HG03175 (cell line): ENCODE measurements at regions not wholly inside any gene's neighbourhood (a gene's known extent, or its start where the extent isn't known, plus 50 kb on each side); places are given as distances from the start of the nearest gene placed in this dataset.
A peak's percentile ranks its signal among the peaks of the same experiment; 100 is the strongest.

Source experiments
- ATAC-seq: cut with Tn5 transposase; IDR thresholded peaks from one replicate; pipeline ENCODE4 v1.9.1; 2021; ENCODE audit warnings: mild to moderate bottlenecking, moderate library complexity; ENCODE audit not compliant: unreplicated experiment

- ATAC-seq = no peak
These were observed 193.3 kb upstream of the CHD6 start for GRCh38 chr20:41811456-41811855.

DNA sequence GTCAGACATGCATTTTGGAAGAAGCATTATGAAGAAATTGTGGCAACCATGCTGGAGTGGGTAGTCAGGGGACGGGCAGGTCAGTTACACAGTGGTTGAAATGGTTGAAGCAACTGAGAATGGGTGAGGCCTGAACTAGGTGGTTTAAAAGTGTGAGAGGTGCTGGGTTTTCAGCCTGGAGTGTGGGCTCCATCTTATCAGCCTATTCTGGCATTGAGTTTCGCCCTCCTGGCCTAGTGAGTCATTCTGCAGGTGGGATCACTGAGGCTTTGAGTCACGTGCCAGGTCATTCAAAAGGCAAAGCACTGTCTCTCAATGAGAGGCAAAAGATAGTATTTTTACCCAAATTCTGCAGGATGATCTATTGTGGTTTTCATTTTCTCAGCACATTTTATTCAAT lies 181.9 kb upstream of the CHD6 start:
- ATAC-seq = no peak

GRCh38 chr20:41798930-41799502 lies 180.8 kb upstream of the CHD6 start:
- ATAC-seq = no peak

- no peak for ATAC-seq
These were observed 168.0 kb upstream of the CHD6 start for GRCh38 chr20:41786158-41786557.

DNA sequence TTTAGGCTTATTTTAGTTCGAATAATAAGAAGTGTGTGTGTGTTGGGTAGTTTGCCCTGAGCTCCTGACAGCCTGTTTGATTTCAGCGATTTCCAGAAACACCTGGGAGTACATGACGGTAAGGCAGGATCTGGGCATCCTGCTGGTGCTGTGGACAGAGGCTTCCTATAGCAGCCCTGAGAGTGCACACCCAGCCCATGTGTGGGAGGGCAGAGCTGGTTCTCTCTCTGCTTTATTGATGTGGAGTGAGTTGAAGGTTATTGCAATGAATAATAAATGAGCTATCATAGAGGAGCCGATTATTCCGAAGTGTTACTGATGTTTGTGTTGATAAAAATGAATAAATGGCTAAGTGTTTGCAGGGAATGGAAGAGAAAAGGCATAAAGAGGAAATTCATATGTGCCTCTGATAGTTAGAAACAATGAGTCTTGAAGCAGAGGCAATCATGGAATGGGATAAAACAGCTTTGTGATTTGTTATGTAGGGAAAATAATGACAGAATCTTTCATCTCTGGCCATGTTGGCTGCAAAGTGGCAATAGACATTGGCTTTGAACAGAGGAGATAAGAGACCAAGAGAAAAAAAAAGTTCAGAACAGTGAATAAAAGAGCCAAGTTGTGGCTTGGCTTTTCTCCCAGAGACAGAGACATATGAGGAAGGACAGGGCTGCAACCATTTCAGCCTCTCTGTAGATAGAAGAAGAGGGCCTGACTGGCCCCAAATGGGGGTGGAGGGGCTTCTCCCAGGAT lies 166.2 kb upstream of the CHD6 start:
- no peak for ATAC-seq

DNA sequence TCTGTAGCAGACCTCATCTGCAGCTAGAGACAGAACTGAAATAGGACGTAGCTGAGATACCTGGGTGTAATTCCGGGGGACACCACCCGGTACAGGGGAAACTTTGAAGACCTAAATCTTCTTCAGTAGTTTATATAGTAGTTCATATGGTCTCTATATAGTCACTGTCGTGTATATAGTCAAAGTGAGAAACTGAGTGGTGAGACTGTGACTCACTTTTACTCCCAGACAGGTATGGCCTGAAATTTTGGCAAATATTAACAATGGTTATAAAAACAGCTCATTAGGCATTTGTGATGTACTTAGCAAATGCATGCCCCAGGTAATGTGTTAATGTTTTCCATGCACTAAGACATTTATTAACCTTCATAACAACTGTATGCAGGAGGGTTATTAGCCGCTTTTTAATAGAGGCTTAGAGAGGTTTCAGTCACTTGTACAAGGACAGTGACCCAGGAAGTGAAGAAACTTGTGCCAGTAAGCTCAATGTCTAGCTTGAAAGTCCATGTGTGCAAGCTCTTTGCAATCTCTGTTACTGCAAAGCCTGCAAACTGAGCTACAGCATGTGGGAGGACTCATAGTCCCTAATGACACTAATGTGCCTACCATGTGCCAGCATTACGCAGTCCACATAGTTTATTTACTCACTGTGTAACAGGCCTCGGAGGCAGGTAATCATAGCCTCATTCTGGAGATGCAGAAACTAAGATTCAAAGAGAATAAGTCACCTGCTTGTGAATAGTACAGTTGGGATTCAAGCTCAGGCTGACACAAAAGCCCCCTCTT lies 165.4 kb upstream of the CHD6 start:
- peak; percentile 58 for ATAC-seq

- ATAC-seq = peak; percentile 10
These were observed 164.7 kb upstream of the CHD6 start for GRCh38 chr20:41782730-41783406.

GRCh38 chr20:41782255-41782654 lies 164.1 kb upstream of the CHD6 start:
- ATAC-seq = no peak

DNA sequence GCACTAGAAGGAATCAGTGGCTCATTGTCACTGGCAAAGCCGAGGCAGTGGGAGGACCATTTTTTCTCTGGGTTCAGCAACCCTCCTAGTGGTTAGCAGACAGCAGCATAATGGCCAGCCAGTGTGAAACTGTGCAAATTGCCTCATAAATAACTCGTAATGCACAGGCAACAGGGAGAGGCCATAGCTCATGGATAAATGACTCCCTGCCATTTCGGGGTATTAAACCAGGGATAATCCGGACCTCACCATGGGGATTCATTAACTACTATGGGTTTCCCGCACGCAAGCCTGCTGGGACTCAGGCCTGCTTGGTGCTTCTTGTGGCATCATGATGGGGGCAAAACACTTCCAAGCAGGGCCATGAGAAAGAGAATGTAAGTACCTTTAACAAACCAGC lies 158.2 kb upstream of the CHD6 start:
- ATAC-seq = no peak

- ATAC-seq = no peak
These were observed 156.1 kb upstream of the CHD6 start for GRCh38 chr20:41774291-41774690.

GRCh38 chr20:41770965-41771364 lies 152.8 kb upstream of the CHD6 start:
- ATAC-seq = no peak

DNA sequence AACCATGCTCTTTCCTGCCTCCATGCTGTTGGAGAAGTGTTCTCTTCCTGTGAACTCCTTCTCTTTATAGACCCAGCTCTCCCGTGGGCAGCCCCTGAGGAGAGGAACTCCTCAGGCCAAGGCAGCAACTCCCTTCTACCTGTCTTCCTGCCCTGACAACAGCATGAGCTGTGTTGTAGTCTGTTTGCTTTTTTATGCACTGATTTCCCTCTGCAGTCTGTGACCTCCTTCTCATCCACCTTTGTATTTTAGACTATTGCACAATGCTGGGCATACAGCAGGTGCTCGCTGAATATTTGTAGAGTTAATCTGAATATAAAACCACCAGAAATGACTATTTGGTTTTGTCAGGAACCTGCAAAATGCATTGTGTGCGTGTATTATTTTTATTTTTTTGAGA lies 152.2 kb upstream of the CHD6 start:
- ATAC-seq = no peak

DNA sequence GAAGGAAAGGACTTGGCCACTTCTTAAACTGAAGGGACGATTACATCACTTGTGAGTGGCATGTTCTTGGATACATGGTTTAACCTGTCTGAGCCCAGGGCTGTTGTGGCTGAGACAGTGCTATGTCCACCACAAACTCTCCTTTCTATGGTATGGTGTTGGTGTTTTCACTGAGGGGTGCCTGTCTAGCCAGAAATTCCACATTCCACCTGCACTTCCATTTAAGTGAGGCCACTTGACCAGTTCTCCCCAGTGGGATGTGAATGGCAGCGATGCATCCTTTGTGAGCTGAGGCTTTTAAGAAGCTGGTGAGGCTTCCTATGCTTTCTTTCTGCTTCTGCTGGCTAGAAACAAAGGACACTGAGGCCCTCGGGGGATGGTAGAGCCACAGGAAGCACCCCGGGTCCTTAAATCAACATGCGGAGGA lies 151.4 kb upstream of the CHD6 start:
- ATAC-seq = no peak

DNA sequence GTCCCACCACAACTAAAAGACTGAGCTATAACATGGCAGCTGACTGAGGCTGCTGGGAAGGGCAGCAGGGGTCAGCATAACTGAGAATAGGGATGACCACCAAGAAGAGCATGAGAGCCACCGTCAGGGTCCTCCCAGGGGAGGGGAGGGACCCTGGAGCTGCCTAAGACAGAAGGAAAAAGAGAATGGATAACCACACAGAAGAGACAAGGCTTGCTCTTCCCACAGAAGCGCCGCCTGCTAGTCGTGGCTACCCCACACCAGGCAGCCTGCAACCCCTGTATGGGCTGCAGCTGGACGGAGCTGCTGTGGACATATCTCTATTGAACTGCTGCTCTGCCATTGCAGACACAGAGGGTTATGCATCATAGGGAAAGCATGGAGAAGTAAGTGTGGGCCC lies 132.0 kb upstream of the CHD6 start:
- ATAC-seq = no peak

GRCh38 chr20:41748756-41749582 lies 130.8 kb upstream of the CHD6 start:
- ATAC-seq = no peak

DNA sequence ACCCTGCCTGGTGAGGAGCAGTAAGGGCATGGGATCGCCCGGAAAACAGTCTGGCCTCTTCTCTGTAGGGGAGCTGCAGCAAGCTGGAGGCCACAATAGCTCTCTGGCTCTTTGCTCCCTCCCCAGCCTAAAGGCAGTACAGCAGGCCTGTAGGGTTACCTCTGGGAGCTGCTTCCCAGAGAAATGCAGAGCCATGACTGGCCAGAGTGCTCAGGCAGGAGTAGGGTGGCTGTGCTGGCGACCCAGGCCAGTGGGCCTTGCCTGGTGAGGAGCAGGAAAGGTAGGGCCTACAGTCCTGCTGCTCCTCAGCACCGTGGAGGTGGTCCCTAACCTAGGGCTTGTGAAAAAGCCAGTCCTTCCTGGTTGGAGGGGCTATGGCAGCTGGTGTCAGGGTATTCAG lies 129.9 kb upstream of the CHD6 start:
- ATAC-seq = no peak

DNA sequence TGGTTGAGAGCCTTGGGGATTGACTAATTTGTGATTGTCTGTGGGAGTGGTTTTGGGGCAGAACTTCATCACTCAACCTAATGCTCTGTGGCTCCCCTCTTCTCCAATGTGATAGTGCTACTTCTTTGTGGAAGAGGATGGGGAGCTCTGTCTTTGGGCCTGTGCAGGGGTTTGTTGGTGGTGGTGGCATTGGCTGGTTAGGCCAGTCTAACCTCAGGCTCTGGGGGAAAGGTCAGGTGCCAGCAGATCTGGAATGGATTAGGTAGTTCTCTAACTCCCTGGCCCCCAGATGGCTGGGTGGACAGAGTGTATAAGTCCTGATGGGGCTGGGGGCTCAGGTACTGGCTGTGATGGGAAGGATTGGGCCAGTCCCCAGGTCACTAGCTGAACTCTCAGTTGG lies 129.0 kb upstream of the CHD6 start:
- ATAC-seq = no peak

DNA sequence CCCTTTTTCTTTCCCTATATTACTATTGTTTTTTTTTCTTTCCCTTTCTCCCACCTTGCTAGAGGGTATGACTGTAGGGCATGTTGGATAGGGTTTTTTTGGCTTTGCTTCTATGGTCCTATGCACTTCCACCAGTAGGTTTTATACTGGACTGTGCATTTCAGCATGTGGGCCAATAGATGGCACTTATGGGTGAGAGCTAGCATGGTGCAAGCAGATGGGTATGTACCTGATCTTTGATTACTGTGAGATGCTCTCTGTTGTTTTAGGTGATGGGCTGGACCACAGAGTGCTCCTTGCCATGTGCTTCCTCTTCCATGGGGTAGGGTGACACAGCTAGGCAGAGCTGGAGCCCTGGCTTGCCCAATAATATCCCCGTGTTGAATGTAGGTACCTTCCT lies 128.5 kb upstream of the CHD6 start:
- no peak for ATAC-seq

GRCh38 chr20:41738604-41739206 lies 120.5 kb upstream of the CHD6 start:
- ATAC-seq = peak; percentile 56

- no peak for ATAC-seq
These were observed 117.8 kb upstream of the CHD6 start for GRCh38 chr20:41735949-41736348.
